K562 (cell line): ENCODE measurements at regions not wholly inside any gene's neighbourhood (a gene's known extent, or its start where the extent isn't known, plus 50 kb on each side); places are given as distances from the start of the nearest gene placed in this dataset.

Experiments
- ATAC-seq: fragments of 200-7000 bp; cut with Tn5 transposase; 3 replicates; pipeline ENCODE4 v1.9.1; 2020; ENCODE audit warnings: moderate library complexity
- BruUV-seq: library from RNA; stranded (reverse); fragments of 400-500 nt; replicated peaks from 2 replicates; lab custom pipeline; 2021; lab: Mats Ljungman, UMichigan
- CTCF ChIA-PET: fragments of 300-600 bp; formaldehyde crosslinking; extraction: SDS; loops from one replicate; lab custom pipeline; 2021; ENCODE audit warnings: low intra/inter-chr PET ratio; lab: Yijun Ruan, JAX
- POLR2A ChIA-PET: fragments of 300-600, 350-650 bp; sonication (Branson Sonifier 250); formaldehyde crosslinking; extraction: SDS; loops from one replicate; lab custom pipeline; 2021; ENCODE audit warnings: antibody characterized with exemption, inconsistent platforms; lab: Yijun Ruan, JAX
- DNase-seq, 4 experiments: peaks; one replicate each; pipeline versions ENCODE4 v3.0.0 to v3.0.0-alpha.2; 2011 to 2018; ENCODE audit warnings: low spot score in 3 of 4, mixed read lengths in 3 of 4; ENCODE audit errors: extremely low read depth in 1 of 4
- FAIRE-seq: peaks from 2 replicates; lab custom pipeline; 2011; peaks lifted over from hg19 to GRCh38; lab: Jason Lieb, UNC
- H2AFZ ChIP-seq: 2 replicates; pipeline ENCODE4 v1.6.0; 2011; ENCODE audit warnings: low read depth, low read length, control low read depth, inconsistent platforms
- H3K27ac ChIP-seq: fragments of 200-600 bp; 3 replicates; pipeline ENCODE4 v1.8.0; 2011; ENCODE audit warnings: low read depth, mild to moderate bottlenecking, control low read depth, inconsistent platforms, low read length, moderate library complexity, mixed read lengths; ENCODE audit errors: extremely low read depth
- H3K27me3 ChIP-seq, 2 experiments: fragments of 300-600 bp in 1 of 2; 2 replicates in 1 of 2; 3 replicates in 1 of 2; pipeline versions ENCODE4 v1.6.0 to v1.8.0; 2011; ENCODE audit warnings: inconsistent platforms in 2 of 2, low read length in 2 of 2, mild to moderate bottlenecking in 1 of 2, mixed read lengths in 1 of 2, moderate library complexity in 1 of 2; ENCODE audit not compliant: control insufficient read depth in 2 of 2, insufficient read depth in 2 of 2
- H3K36me3 ChIP-seq: fragments of 300-600 bp; 3 replicates; pipeline ENCODE4 v1.8.0; 2011; ENCODE audit warnings: mild to moderate bottlenecking, low read length, inconsistent platforms; ENCODE audit not compliant: control insufficient read depth, insufficient read depth
- H3K4me1 ChIP-seq, 2 experiments: fragments of 200-600 bp in 1 of 2; replicated peaks in 1 of 2; 2 replicates in 1 of 2; 3 replicates in 1 of 2; pipeline versions ENCODE4 v1.5.1 to v1.8.0; 2011; ENCODE audit warnings: inconsistent platforms in 2 of 2, low read length in 2 of 2, mild to moderate bottlenecking in 1 of 2, mixed read lengths in 1 of 2, moderate library complexity in 1 of 2; ENCODE audit not compliant: control insufficient read depth in 2 of 2, insufficient read depth in 2 of 2
- H3K4me2 ChIP-seq: 2 replicates; pipeline ENCODE4 v1.6.1; 2011; ENCODE audit warnings: low read length, control low read depth, inconsistent platforms, mixed read lengths; ENCODE audit not compliant: insufficient read depth
- H3K4me3 ChIP-seq: fragments of 200-600 bp; sonication (generic), shearing (Covaris generic); 2 replicates; pipeline ENCODE4 v1.5.1; 2016; ENCODE audit warnings: control low read depth, inconsistent platforms
- H3K79me2 ChIP-seq: fragments of 200-600 bp; 3 replicates; pipeline ENCODE4 v1.8.0; 2011; ENCODE audit warnings: low read length, inconsistent platforms; ENCODE audit not compliant: control insufficient read depth, insufficient read depth
- H3K9ac ChIP-seq, 2 experiments: 2 replicates each; pipeline versions ENCODE4 v1.6.0 to v1.6.1; 2011; ENCODE audit warnings: low read depth in 2 of 2, low read length in 2 of 2, control low read depth in 1 of 2, inconsistent platforms in 1 of 2, mild to moderate bottlenecking in 1 of 2, mixed read lengths in 1 of 2; ENCODE audit not compliant: insufficient read depth in 1 of 2
- H3K9me1 ChIP-seq: one replicate; pipeline ENCODE4 v1.6.0; 2011; ENCODE audit warnings: inconsistent platforms, mild to moderate bottlenecking, low read length, moderate library complexity; ENCODE audit not compliant: control insufficient read depth, insufficient read depth
- H3K9me3 ChIP-seq: replicated peaks from 2 replicates; pipeline ENCODE4 v1.5.1; 2011; ENCODE audit warnings: low read depth, low read length, inconsistent platforms; ENCODE audit not compliant: control insufficient read depth, insufficient read depth
- H4K20me1 ChIP-seq: replicated peaks from 2 replicates; pipeline ENCODE4 v1.6.1; 2011; ENCODE audit warnings: low read length, inconsistent platforms, mixed read lengths; ENCODE audit not compliant: control insufficient read depth, insufficient read depth
- BMI1 ChIP-seq: fragments of 150-350 bp; IDR thresholded peaks from 2 replicates; pipeline ENCODE4 v1.6.1; 2014; ENCODE audit warnings: low read length
- DACH1 ChIP-seq: fragments of 450-650 bp; IDR thresholded peaks from 2 replicates; pipeline ENCODE4 v1.6.1; 2018; ENCODE audit not compliant: partially characterized antibody
- DMBX1 ChIP-seq: fragments of 250-450 bp; sonication (Bioruptor Pico); IDR thresholded peaks from 2 replicates; pipeline ENCODE4 v1.8.0; 2022; ENCODE audit warnings: inconsistent platforms, mild to moderate bottlenecking, moderate library complexity, borderline replicate concordance
- FOXP4 ChIP-seq: sonication (generic); formaldehyde crosslinking; IDR thresholded peaks from 2 replicates; pipeline ENCODE4 v1.8.0; 2022; ENCODE audit warnings: mild to moderate bottlenecking, missing genetic modification reagents, borderline replicate concordance
- HEY1 ChIP-seq: fragments of 250-450 bp; sonication (Bioruptor Pico); IDR thresholded peaks from 2 replicates; pipeline ENCODE4 v1.5.0; 2020; ENCODE audit warnings: mild to moderate bottlenecking, moderate library complexity, borderline replicate concordance
- IRF1 ChIP-seq: sonication (generic); formaldehyde crosslinking; IDR thresholded peaks from 2 replicates; pipeline ENCODE4 v1.8.0; 2022; ENCODE audit warnings: missing genetic modification reagents, mild to moderate bottlenecking, borderline replicate concordance
- MAX ChIP-seq: sonication (generic); formaldehyde crosslinking; IDR thresholded peaks from 2 replicates; pipeline ENCODE4 v1.9.0; 2022; ENCODE audit warnings: mild to moderate bottlenecking, missing genetic modification reagents
- MTA3 ChIP-seq: fragments of 450-650 bp; formaldehyde crosslinking; IDR thresholded peaks from 2 replicates; pipeline ENCODE4 v1.6.1; 2017; ENCODE audit warnings: mild to moderate bottlenecking, borderline replicate concordance
- PURB ChIP-seq: sonication (generic); formaldehyde crosslinking; IDR thresholded peaks from 2 replicates; pipeline ENCODE4 v1.9.0; 2021; ENCODE audit warnings: low read depth, mild to moderate bottlenecking, missing genetic modification reagents
- RBM22 ChIP-seq: fragments of 200-400 bp; formaldehyde crosslinking; IDR thresholded peaks from 2 replicates; pipeline ENCODE4 v1.6.1; 2018; ENCODE audit warnings: low read length, low read depth; ENCODE audit not compliant: poor library complexity, severe bottlenecking
- SREBF2 ChIP-seq: sonication (generic); formaldehyde crosslinking; IDR thresholded peaks from 2 replicates; pipeline ENCODE4 v1.4.0; 2020; ENCODE audit warnings: mild to moderate bottlenecking, missing genetic modification reagents
- TCF7 ChIP-seq: sonication (generic); IDR thresholded peaks from 2 replicates; pipeline ENCODE4 v1.6.1; 2016; ENCODE audit warnings: antibody characterized with exemption, borderline replicate concordance
- TCFL5 ChIP-seq: fragments of 250-450 bp; sonication (Bioruptor Pico); conservative IDR thresholded peaks from 2 replicates; pipeline ENCODE4 v1.6.1; 2021; ENCODE audit warnings: mild to moderate bottlenecking, moderate library complexity, matching md5 sums
- USF2 ChIP-seq: sonication (generic); formaldehyde crosslinking; IDR thresholded peaks from 2 replicates; pipeline ENCODE4 v1.5.0; 2020; ENCODE audit warnings: missing genetic modification reagents
- ZBTB9 ChIP-seq: fragments of 450-650 bp; formaldehyde crosslinking; IDR thresholded peaks from 2 replicates; pipeline ENCODE4 v1.4.0; 2020; ENCODE audit warnings: mild to moderate bottlenecking, moderate library complexity
- ZFP30 ChIP-seq: fragments of 250-450 bp; sonication (Bioruptor Pico); IDR thresholded peaks from 2 replicates; pipeline ENCODE4 v1.8.0; 2022; ENCODE audit warnings: moderate library complexity, mild to moderate bottlenecking, inconsistent platforms, borderline replicate concordance
- ZNF224 ChIP-seq: sonication (generic); formaldehyde crosslinking; IDR thresholded peaks from 2 replicates; pipeline ENCODE4 v1.8.0; 2022; ENCODE audit warnings: mild to moderate bottlenecking, missing genetic modification reagents
- ZNF507 ChIP-seq: conservative IDR thresholded peaks from 2 replicates; pipeline ENCODE4 v1.6.1; 2017; ENCODE audit warnings: missing genetic modification characterization, missing compliant biosample characterization
- ZNF511 ChIP-seq: sonication (generic); formaldehyde crosslinking; IDR thresholded peaks from 2 replicates; pipeline ENCODE4 v1.8.0; 2022; ENCODE audit warnings: mild to moderate bottlenecking, missing genetic modification reagents
- in situ Hi-C: fragments of 300-500 bp; cut with MboI; formaldehyde crosslinking; loops from 4 replicates; pipeline ENCODE4 v1.15.0; 2018; ENCODE audit warnings: inconsistent platforms, mixed read lengths
- intact Hi-C: fragments of 100-400 bp; cut with micrococcal nuclease; formaldehyde crosslinking; loops from 2 replicates; pipeline ENCODE4 v1.14.2; 2022

GRCh38 chr12:42990387-42990786 is 400.8 kb upstream of the PRICKLE1 start:
- no peak overlapping the region for H3K9ac ChIP-seq
- H4K20me1 ChIP-seq: no peaks in the 10 kb centered on the region
- H3K27me3 ChIP-seq: no peaks in the 10 kb centered on the region
- ChIA-PET POLR2A (no interaction called here), CTCF (no interaction called here)
- FAIRE-seq: no peak
- TF ChIP-seq TCFL5: no peak
- TF ChIP-seq MTA3: no peak
- no peak for TF ChIP-seq TCF7
- TF ChIP-seq ZBTB9 (CRISPR knock-in tag): no peak
- TF ChIP-seq DACH1: no peak
- TF ChIP-seq DMBX1 (CRISPR knock-in tag): no peak
- TF ChIP-seq ZNF224 (CRISPR knock-in tag): no peak
- TF ChIP-seq BMI1: no peak
- TF ChIP-seq SREBF2 (CRISPR knock-in tag): no peak
- TF ChIP-seq USF2 (CRISPR knock-in tag): no peak
- no peak for TF ChIP-seq RBM22
- no peak for TF ChIP-seq HEY1
- no peak for TF ChIP-seq PURB (CRISPR knock-in tag)
- TF ChIP-seq IRF1: no peak
- TF ChIP-seq ZNF511 (CRISPR knock-in tag): no peak
- TF ChIP-seq ZFP30: no peak
- no peak for TF ChIP-seq MAX (CRISPR knock-in tag)
- no peak for TF ChIP-seq ZNF507 (tag)
- no peak for TF ChIP-seq FOXP4 (CRISPR knock-in tag)
- no peaks in the 10 kb centered on the region for H3K9me1 ChIP-seq
- in situ Hi-C loops (no loop called here), intact Hi-C loops (no loop called here)
- ATAC-seq: no peak
- H3K9me3 ChIP-seq: no peaks in the 10 kb centered on the region
- no peak overlapping the region for H2AFZ ChIP-seq
- no peaks in the 10 kb centered on the region for H3K36me3 ChIP-seq
- BruUV-seq: no TSS peak
- no peak overlapping the region for H3K4me2 ChIP-seq
- DNase-seq: no peak
- no peak overlapping the region for H3K4me3 ChIP-seq
- H3K27ac ChIP-seq: no peak overlapping the region
- H3K79me2 ChIP-seq: no peaks in the 10 kb centered on the region
- no peaks in the 10 kb centered on the region for H3K4me1 ChIP-seq
